GM06990 (cell line): ENCODE measurements at regions not wholly inside any gene's neighbourhood (a gene's known extent, or its start where the extent isn't known, plus 50 kb on each side); places are given as distances from the start of the nearest gene placed in this dataset.

Experiments
- DNase-seq: peaks from one replicate; pipeline ENCODE4 v3.0.0-alpha.2; 2011; ENCODE audit not compliant: insufficient read length; ENCODE audit errors: extremely low read depth
- H3K27me3 ChIP-seq: replicated peaks from 2 replicates; pipeline ENCODE4 v1.6.0; 2011; ENCODE audit warnings: low read length; ENCODE audit not compliant: control insufficient read depth, insufficient read depth
- H3K36me3 ChIP-seq: 2 replicates; pipeline ENCODE4 v1.5.1; 2011; ENCODE audit warnings: low read length; ENCODE audit not compliant: control insufficient read depth, insufficient read depth
- H3K4me3 ChIP-seq: replicated peaks from 2 replicates; pipeline ENCODE4 v1.5.1; 2011; ENCODE audit warnings: low read depth, mild to moderate bottlenecking, control low read depth, low read length
- TF ChIP-seq, protein P1 (sequence below): IDR thresholded peaks from 2 replicates; pipeline ENCODE4 v1.5.1; 2011; ENCODE audit warnings: low read length, control low read depth, mild to moderate bottlenecking, inconsistent platforms; ENCODE audit not compliant: insufficient read depth, poor library complexity, severe bottlenecking

DNA sequence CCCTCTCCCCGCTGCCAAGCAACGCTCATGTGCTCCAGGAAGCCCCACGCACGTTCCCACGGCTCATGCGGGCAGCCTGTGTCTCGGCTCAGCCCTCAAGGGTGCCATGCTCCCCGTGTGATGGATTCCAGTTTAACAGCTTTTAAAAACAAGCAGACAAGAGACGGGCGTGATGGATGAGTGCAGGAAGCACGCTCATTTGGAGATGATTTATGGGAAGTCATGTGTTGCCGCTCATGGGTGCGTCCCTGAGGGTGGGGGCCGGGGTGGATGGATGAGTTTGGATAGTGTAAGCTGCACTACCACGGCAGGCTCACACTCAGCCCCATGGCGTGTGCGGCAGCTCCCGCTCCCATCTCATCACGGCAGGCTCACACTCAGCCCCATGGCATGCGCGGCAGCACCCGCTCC is 132.8 kb downstream of the RBFOX3 start:
- H3K27me3 ChIP-seq: no peaks in the 10 kb centered on the region; the same call in none of the 2 replicates
- no peaks in the 10 kb centered on the region for H3K36me3 ChIP-seq
- no peak overlapping the region for H3K4me3 ChIP-seq
- TF ChIP-seq, protein P1, sequence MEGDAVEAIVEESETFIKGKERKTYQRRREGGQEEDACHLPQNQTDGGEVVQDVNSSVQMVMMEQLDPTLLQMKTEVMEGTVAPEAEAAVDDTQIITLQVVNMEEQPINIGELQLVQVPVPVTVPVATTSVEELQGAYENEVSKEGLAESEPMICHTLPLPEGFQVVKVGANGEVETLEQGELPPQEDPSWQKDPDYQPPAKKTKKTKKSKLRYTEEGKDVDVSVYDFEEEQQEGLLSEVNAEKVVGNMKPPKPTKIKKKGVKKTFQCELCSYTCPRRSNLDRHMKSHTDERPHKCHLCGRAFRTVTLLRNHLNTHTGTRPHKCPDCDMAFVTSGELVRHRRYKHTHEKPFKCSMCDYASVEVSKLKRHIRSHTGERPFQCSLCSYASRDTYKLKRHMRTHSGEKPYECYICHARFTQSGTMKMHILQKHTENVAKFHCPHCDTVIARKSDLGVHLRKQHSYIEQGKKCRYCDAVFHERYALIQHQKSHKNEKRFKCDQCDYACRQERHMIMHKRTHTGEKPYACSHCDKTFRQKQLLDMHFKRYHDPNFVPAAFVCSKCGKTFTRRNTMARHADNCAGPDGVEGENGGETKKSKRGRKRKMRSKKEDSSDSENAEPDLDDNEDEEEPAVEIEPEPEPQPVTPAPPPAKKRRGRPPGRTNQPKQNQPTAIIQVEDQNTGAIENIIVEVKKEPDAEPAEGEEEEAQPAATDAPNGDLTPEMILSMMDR: no peak
- DNase-seq: no peak

DNA sequence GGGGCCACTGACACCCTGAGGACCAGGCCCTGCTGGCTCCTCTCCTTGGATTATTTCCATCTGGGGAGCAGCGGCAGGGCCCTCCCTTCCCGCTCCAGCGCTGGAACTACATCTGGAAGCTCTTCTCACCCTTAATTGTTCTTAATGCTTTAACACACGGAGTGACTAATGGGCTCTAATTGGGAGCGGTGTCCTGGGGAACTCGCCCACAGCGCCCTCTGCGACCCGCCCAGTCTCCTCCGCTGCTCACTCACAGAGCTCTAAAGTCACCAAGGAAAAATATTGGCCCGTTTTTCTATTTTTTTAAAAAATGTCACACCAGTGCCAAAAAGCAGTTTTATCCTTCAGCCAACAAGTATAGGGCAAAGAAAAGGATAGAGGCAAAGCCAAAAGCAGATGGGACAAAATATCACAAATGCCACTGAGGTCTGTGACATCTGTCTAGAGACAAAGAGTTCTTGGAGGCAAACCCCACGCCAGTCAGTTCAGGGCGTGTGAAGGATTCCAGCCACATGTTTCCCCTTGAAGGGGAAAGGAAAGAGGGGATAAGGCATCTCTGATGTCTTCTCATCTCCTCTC is 134.7 kb downstream of the RBFOX3 start:
- no peaks in the 10 kb centered on the region; the same call in none of the 2 replicates for H3K27me3 ChIP-seq
- TF ChIP-seq, protein P1: no peak
- no peak for DNase-seq
- no peaks in the 10 kb centered on the region for H3K36me3 ChIP-seq
- H3K4me3 ChIP-seq: no peak overlapping the region

DNA sequence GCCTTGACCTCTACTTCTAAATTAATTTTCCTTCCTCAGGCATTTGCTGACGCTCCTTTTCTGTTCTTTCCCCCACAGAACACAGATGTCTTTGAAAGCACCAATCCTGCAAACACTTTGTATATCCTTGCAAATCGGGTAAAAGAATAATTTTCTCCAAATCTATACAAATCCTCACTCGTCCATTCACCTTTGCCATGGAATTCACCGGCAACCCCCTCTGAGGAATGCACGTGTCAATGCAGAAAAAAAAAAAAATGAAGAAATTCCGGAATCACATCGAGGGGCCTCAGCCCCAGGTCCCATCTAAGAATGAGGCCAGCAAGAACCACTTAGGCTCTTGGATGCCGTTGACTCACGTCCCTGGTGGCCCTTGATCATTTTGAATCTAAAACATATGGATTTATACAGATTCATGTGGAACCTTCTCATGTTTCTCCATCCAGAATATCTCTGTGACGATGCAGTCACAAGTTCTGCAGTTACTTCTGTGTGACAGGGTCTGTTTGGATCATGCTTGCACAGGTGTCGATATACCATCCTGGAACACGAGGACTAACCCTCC is 136.9 kb downstream of the RBFOX3 start:
- DNase-seq: no peak
- no peak overlapping the region for H3K4me3 ChIP-seq
- H3K36me3 ChIP-seq: no peaks in the 10 kb centered on the region
- TF ChIP-seq, protein P1: no peak
- H3K27me3 ChIP-seq: no peaks in the 10 kb centered on the region; the same call in none of the 2 replicates

DNA sequence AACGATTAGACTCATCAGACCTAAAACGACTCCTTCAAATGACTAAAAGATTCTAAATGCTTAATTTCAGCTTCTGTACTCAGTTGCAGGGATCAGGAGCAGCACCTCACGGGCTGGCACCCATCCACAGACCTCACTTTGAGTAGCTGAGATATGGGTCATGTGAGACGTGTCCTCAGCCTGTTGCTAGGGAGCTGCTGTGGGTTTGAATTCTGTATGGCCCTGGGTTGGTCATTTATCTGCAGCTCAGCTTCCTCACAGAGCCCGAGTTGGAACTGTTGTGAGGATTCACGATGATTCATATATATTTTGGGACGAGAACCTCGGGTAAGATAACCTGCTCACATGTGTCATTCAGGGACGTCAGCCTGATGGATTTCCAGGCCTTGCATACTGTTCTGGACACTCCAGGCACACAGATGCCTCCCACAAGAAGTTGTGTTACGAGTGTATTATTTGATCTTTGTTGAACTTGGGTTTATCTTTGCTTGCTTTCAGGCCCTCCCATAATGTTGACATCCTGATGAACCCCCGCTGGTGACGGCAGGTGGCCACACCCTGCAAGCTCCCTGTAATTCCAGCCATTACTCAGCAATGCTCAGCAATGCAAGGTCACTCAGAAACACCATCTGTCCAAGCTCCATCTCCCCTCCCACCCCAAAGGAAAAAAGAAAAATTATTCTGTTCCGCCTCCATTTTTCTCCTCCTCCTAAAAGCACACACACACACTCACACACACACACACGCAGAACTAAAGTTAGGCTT is 137.6 kb downstream of the RBFOX3 start:
- no peak overlapping the region for H3K4me3 ChIP-seq
- TF ChIP-seq, protein P1: no peak
- H3K27me3 ChIP-seq: no peaks in the 10 kb centered on the region; the same call in none of the 2 replicates
- DNase-seq: no peak
- H3K36me3 ChIP-seq: no peaks in the 10 kb centered on the region

DNA sequence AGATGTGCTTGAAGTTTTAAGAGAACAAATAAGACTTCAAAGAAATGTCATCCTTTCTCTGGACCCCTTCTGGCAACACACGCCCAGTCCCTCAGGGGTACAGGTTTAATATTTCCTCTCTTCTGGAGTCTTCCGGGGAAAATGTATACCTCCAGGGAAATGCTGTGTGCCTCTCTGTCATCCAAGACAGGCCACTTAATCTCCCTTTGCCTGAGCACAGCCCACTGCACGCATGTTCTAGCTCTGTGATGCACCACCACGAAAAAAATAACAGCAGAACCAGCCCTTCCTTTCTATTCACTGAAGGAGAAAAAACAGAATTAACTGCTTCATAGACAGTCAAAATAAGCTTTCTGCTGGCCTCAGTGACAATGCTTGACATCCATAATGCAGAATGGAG is 140.1 kb downstream of the RBFOX3 start:
- no peak overlapping the region for H3K4me3 ChIP-seq
- TF ChIP-seq, protein P1: no peak
- H3K36me3 ChIP-seq: no peaks in the 10 kb centered on the region
- no peaks in the 10 kb centered on the region; the same call in none of the 2 replicates for H3K27me3 ChIP-seq
- DNase-seq: no peak
